ENCODE measurements at regions not wholly inside any gene's neighbourhood (a gene's known extent, or its start where the extent isn't known, plus 50 kb on each side); places are given as distances from the start of the nearest gene placed in this dataset.

DNA sequence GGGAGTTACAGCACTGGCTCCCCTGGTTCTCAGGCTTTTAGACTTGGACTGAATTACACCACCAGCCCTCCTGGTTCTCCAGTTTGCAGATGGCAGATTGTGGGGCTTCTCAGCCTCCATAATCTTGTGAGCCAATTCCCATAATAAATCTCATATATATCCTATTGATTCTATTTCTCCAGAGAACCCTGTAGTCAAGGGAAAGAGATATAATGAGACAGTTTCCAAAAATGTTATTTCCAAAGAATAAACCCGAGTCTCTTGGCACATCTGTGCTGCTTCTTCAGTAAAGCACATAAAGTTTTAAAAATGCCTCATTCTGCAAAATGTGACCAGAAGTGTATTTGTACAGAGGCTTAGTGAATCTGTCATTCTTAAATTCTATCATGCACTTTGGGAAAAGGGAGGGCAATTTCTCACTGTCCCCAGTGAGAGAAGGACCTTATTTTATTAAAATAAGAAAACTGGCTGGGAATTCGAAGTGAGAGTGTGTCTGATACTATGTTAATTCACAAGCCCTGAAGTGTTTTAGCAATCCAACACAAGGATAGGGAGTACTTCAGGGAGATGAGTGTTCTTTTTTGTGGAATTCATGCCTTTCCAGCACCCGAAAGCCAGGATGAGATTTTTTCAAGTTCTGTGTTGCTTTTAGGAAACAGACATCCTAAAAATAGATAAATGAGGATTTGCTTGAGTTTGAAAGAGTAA lies 282.4 kb upstream of the CHAC2 start:
- H3K9me3 ChIP-seq (ENCODE audit: low read depth): no peaks in the 10 kb centered on the region
- H3K27me3 ChIP-seq (replicated peaks; ENCODE audit: insufficient read depth): no peaks in the 10 kb centered on the region
- H2AFZ ChIP-seq: no peak overlapping the region
- no peak overlapping the region for H3K4me2 ChIP-seq (ENCODE audit: unreplicated experiment)
- H3K27ac ChIP-seq: no peak overlapping the region
- H3K9me2 ChIP-seq (ENCODE audit: insufficient read depth): no peaks in the 10 kb centered on the region
- no peaks in the 10 kb centered on the region for H3F3A ChIP-seq (ENCODE audit: insufficient read depth)
- 6 to 8% methylated on average over 3 of the region's 3 CpGs for WGBS, 2 experiments (ENCODE audit: low coverage in 1 of 2, low lambda C conversion rate in 2 of 2, missing lambda C conversion rate in 2 of 2)
- DNase-seq: no peak
- H3K4me1 ChIP-seq (ENCODE audit: insufficient read depth): no peaks in the 10 kb centered on the region
- H4K20me1 ChIP-seq (ENCODE audit: insufficient read depth): no peaks in the 10 kb centered on the region
- no peaks in the 10 kb centered on the region for H3K36me3 ChIP-seq (ENCODE audit: low read depth)
- no peak overlapping the region for H3K4me3 ChIP-seq
- no peak overlapping the region for H3K9ac ChIP-seq
- no peaks in the 10 kb centered on the region for H3K79me2 ChIP-seq (ENCODE audit: insufficient read depth)
- in situ Hi-C loops (cut with MboI): no loop called here
- TF ChIP-seq EZH2 (IDR thresholded peaks at IDR 0.05; ENCODE audit: insufficient read depth, poor library complexity, severe bottlenecking) (no peak), EZH2phosphoT487 (IDR thresholded peaks at IDR 0.05; ENCODE audit: insufficient read depth, low read depth) (no peak)

DNA sequence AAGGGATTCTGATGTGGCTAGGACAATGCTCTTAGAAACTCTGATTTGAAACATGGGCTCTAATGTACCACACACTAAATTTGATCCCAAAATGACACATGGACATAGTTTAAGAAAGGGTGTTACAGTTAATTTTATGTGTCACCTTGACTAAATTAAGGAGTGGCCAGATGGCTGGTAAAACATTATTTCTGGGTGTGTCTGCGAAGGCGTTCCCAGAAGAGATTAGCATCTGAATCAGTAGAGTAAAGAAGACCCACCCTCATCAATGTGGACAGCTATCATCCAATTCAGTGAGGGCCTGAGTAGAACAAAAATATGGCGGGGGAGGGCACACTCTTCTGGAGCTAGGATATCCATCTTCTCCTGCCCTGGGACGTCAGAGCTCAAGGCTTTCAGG lies 283.1 kb upstream of the CHAC2 start:
- Histone ChIP-seq H2AFZ (no peak overlapping the region), H3K9me2 (ENCODE audit: insufficient read depth) (no peaks in the 10 kb centered on the region), H3K9me3 (ENCODE audit: low read depth) (no peaks in the 10 kb centered on the region), H3K4me3 (no peak overlapping the region), H3F3A (ENCODE audit: insufficient read depth) (no peaks in the 10 kb centered on the region), H4K20me1 (ENCODE audit: insufficient read depth) (no peaks in the 10 kb centered on the region), H3K4me2 (ENCODE audit: unreplicated experiment) (no peak overlapping the region), H3K4me1 (ENCODE audit: insufficient read depth) (no peaks in the 10 kb centered on the region), H3K79me2 (ENCODE audit: insufficient read depth) (no peaks in the 10 kb centered on the region), H3K27me3 (replicated peaks; ENCODE audit: insufficient read depth) (no peaks in the 10 kb centered on the region), H3K27ac (no peak overlapping the region), H3K9ac (no peak overlapping the region), H3K36me3 (ENCODE audit: low read depth) (no peaks in the 10 kb centered on the region)
- 47 to 51% methylated on average over 4 of the region's 4 CpGs for WGBS, 2 experiments (ENCODE audit: low coverage in 1 of 2, low lambda C conversion rate in 2 of 2, missing lambda C conversion rate in 2 of 2)
- TF ChIP-seq EZH2 (IDR thresholded peaks at IDR 0.05; ENCODE audit: insufficient read depth, poor library complexity, severe bottlenecking): no peak
- in situ Hi-C loops (cut with MboI): no loop called here
- no peak for DNase-seq

DNA sequence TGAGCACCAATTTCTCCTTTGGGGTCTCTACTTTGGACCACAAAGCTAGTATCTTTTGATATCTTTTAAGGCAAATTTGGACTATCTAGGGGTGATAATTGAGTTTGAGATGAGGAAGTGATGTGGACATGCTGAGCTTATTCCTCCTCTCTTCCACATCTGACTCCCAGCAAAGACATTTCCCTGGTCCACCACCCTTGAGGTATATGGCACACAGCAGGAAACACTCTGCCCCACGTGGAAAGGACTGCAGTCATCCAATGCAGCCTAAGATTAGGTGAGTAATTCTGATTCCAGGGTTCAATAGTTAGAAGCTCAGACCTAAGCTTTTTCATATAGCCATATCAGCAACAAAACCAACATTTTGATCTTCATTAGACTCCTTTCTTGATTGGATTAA lies 290.1 kb upstream of the CHAC2 start:
- H3K79me2 ChIP-seq (ENCODE audit: insufficient read depth): no peaks in the 10 kb centered on the region
- in situ Hi-C loops (cut with MboI): no loop called here
- H3F3A ChIP-seq (ENCODE audit: insufficient read depth): peaks cover 22% of the 10 kb centered on the region
- H3K27ac ChIP-seq: no peak overlapping the region
- WGBS, 2 experiments (ENCODE audit: low coverage in 1 of 2, low lambda C conversion rate in 2 of 2, missing lambda C conversion rate in 2 of 2): 39 to 45% methylated on average over 1 of the region's 1 CpG
- H3K4me2 ChIP-seq (ENCODE audit: unreplicated experiment): no peak overlapping the region
- no peaks in the 10 kb centered on the region for H3K36me3 ChIP-seq (ENCODE audit: low read depth)
- TF ChIP-seq EZH2 (IDR thresholded peaks at IDR 0.05; ENCODE audit: insufficient read depth, poor library complexity, severe bottlenecking): no peak
- no peak for TF ChIP-seq EZH2phosphoT487 (IDR thresholded peaks at IDR 0.05; ENCODE audit: insufficient read depth, low read depth)
- H3K9me2 ChIP-seq (ENCODE audit: insufficient read depth): no peaks in the 10 kb centered on the region
- no peak overlapping the region for H3K9ac ChIP-seq
- H3K4me3 ChIP-seq: no peak overlapping the region
- no peaks in the 10 kb centered on the region for H4K20me1 ChIP-seq (ENCODE audit: insufficient read depth)
- no peak overlapping the region for H2AFZ ChIP-seq
- DNase-seq: no peak
- no peaks in the 10 kb centered on the region for H3K9me3 ChIP-seq (ENCODE audit: low read depth)
- peaks cover 28% of the 10 kb centered on the region for H3K4me1 ChIP-seq (ENCODE audit: insufficient read depth)
- H3K27me3 ChIP-seq (replicated peaks; ENCODE audit: insufficient read depth): no peaks in the 10 kb centered on the region

DNA sequence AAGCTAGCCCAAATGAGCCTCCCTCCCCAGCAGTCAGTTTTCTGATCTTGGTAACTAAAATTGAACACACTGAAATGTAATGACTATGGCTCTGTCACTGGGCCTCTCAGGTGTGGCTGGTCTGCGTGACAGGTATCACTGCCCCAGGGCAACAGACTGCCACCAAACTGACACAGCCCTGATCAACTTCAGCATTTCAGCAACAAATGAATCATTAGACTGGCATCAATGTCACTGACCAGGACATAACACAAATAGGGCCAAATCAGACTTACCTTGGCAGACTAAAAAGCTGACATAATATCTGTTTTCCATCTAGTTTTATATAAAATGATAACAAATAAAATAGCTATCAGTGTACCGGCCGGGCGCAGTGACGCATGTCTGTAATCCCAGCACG lies 290.8 kb upstream of the CHAC2 start:
- TF ChIP-seq EZH2phosphoT487 (IDR thresholded peaks at IDR 0.05; ENCODE audit: insufficient read depth, low read depth): no peak
- TF ChIP-seq EZH2 (IDR thresholded peaks at IDR 0.05; ENCODE audit: insufficient read depth, poor library complexity, severe bottlenecking): no peak
- 96 to 98% methylated on average over 6 of the region's 6 CpGs for WGBS, 2 experiments (ENCODE audit: low coverage in 1 of 2, low lambda C conversion rate in 2 of 2, missing lambda C conversion rate in 2 of 2)
- Histone ChIP-seq H3K4me2 (ENCODE audit: unreplicated experiment) (no peak overlapping the region), H3K9me3 (ENCODE audit: low read depth) (no peaks in the 10 kb centered on the region), H3K79me2 (ENCODE audit: insufficient read depth) (no peaks in the 10 kb centered on the region), H3K9ac (no peak overlapping the region), H3K4me3 (no peak overlapping the region), H3K4me1 (ENCODE audit: insufficient read depth) (peaks cover 28% of the 10 kb centered on the region), H3K27ac (no peak overlapping the region), H4K20me1 (ENCODE audit: insufficient read depth) (no peaks in the 10 kb centered on the region), H3K27me3 (replicated peaks; ENCODE audit: insufficient read depth) (no peaks in the 10 kb centered on the region), H3F3A (ENCODE audit: insufficient read depth) (peaks cover 22% of the 10 kb centered on the region), H2AFZ (no peak overlapping the region), H3K36me3 (ENCODE audit: low read depth) (no peaks in the 10 kb centered on the region), H3K9me2 (ENCODE audit: insufficient read depth) (no peaks in the 10 kb centered on the region)
- in situ Hi-C loops (cut with MboI): no loop called here
- DNase-seq: no peak

DNA sequence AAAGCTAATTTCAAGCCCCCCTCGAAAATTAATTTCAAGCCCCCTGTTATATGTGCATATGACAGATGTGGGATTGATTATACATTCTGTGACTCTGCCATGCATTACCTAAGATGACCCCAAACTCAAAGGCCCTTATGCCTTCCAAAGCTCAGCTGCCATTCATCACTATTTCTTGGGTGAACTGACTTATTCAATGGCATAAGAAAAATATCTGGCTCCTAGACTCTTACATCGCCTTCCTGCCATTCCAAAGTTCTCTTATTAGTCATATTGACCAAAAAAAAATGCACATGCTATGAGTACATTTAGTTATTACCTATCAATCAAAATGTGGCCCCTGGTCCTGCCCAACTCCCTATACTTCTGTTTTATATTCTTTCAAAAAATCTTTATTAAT lies 291.8 kb upstream of the CHAC2 start:
- H2AFZ ChIP-seq: no peak overlapping the region
- peak overlapping the region; percentile 7 for H3K4me2 ChIP-seq (ENCODE audit: unreplicated experiment)
- 68% methylated on average over 2 of the region's 2 CpGs for WGBS, 2 experiments (ENCODE audit: low coverage in 1 of 2, low lambda C conversion rate in 2 of 2, missing lambda C conversion rate in 2 of 2)
- no peaks in the 10 kb centered on the region for H3K36me3 ChIP-seq (ENCODE audit: low read depth)
- in situ Hi-C loops (cut with MboI): no loop called here
- no peak overlapping the region for H3K27ac ChIP-seq
- H4K20me1 ChIP-seq (ENCODE audit: insufficient read depth): no peaks in the 10 kb centered on the region
- H3K79me2 ChIP-seq (ENCODE audit: insufficient read depth): no peaks in the 10 kb centered on the region
- H3K9ac ChIP-seq: no peak overlapping the region
- no peaks in the 10 kb centered on the region for H3K9me3 ChIP-seq (ENCODE audit: low read depth)
- H3K9me2 ChIP-seq (ENCODE audit: insufficient read depth): no peaks in the 10 kb centered on the region
- H3F3A ChIP-seq (ENCODE audit: insufficient read depth): peaks cover 22% of the 10 kb centered on the region
- peaks cover 28% of the 10 kb centered on the region for H3K4me1 ChIP-seq (ENCODE audit: insufficient read depth)
- TF ChIP-seq EZH2phosphoT487 (IDR thresholded peaks at IDR 0.05; ENCODE audit: insufficient read depth, low read depth): no peak
- no peak for TF ChIP-seq EZH2 (IDR thresholded peaks at IDR 0.05; ENCODE audit: insufficient read depth, poor library complexity, severe bottlenecking)
- no peaks in the 10 kb centered on the region for H3K27me3 ChIP-seq (replicated peaks; ENCODE audit: insufficient read depth)
- H3K4me3 ChIP-seq: no peak overlapping the region
- peak; percentile 23 for DNase-seq

All from GM23248 (cell line).